ENCODE measurements at regions not wholly inside any gene's neighbourhood (a gene's known extent, or its start where the extent isn't known, plus 50 kb on each side); places are given as distances from the start of the nearest gene placed in this dataset.

GRCh38 chr12:22755629-22756028, 130.7 kb downstream of the ETNK1 start:
- Histone ChIP-seq H3K4me1 (ENCODE audit: control insufficient read depth in 4 of 4, insufficient read depth in 4 of 4, low read length in 3 of 4) (peaks cover 0 to 14% (median 9%) of the 10 kb centered on the region in 4 donors), H3K27me3 (ENCODE audit: control insufficient read depth in 4 of 4, insufficient read depth in 4 of 4, low read length in 3 of 4) (no peaks in the 10 kb centered on the region), H3K4me3 (ENCODE audit: low read depth in 1 of 3, low read length in 3 of 3) (no peak overlapping the region), H3K27ac (ENCODE audit: low read depth in 1 of 2, low read length in 2 of 2) (no peak overlapping the region), H3K9ac (ENCODE audit: low read depth in 1 of 2, low read length in 2 of 2) (no peak overlapping the region), H3K9me3 (ENCODE audit: control insufficient read depth in 4 of 4, low read length in 3 of 4) (no peaks in the 10 kb centered on the region), H3K36me3 (ENCODE audit: control insufficient read depth in 4 of 4, insufficient read depth in 3 of 4, low read depth in 1 of 4, low read length in 3 of 4) (no peaks in the 10 kb centered on the region)
- WGBS = 81% methylated on average over 1 of the region's 1 CpG
- DNase-seq (ENCODE audit: low spot score) = no peak
- TF ChIP-seq MAX (IDR thresholded peaks at IDR 0.05) (no peak), FOXA2 (IDR thresholded peaks at IDR 0.05) (no peak), RAD21 (IDR thresholded peaks at IDR 0.05) (no peak), RXRA (IDR thresholded peaks at IDR 0.05) (no peak), EGR1 (IDR thresholded peaks at IDR 0.05; ENCODE audit: low read depth in 2 of 2) (no peak), TAF1 (conservative IDR thresholded peaks at IDR 0.05) (no peak), JUND (IDR thresholded peaks at IDR 0.05) (no peak), NR2F2 (IDR thresholded peaks at IDR 0.05) (no peak), HNF4G (IDR thresholded peaks at IDR 0.05) (no peak), HNF4A (conservative IDR thresholded peaks at IDR 0.05) (no peak), CTCF (IDR thresholded peaks at IDR 0.05; ENCODE audit: low read depth, low read length, missing input control) (no peak)

GRCh38 chr12:22759769-22760674, 135.1 kb downstream of the ETNK1 start:
- DNase-seq (ENCODE audit: low spot score) = no peak
- Histone ChIP-seq H3K4me1 (ENCODE audit: control insufficient read depth in 4 of 4, insufficient read depth in 4 of 4, low read length in 3 of 4) (peaks cover 0 to 17% (median 10%) of the 10 kb centered on the region in 4 donors), H3K9me3 (ENCODE audit: control insufficient read depth in 4 of 4, low read length in 3 of 4) (no peaks in the 10 kb centered on the region), H3K36me3 (ENCODE audit: control insufficient read depth in 4 of 4, insufficient read depth in 3 of 4, low read depth in 1 of 4, low read length in 3 of 4) (no peaks in the 10 kb centered on the region), H3K9ac (ENCODE audit: low read depth in 1 of 2, low read length in 2 of 2) (no peak overlapping the region), H3K4me3 (ENCODE audit: low read depth in 1 of 3, low read length in 3 of 3) (no peak overlapping the region), H3K27ac (ENCODE audit: low read depth in 1 of 2, low read length in 2 of 2) (peak overlapping the region; percentile 32 to 48), H3K27me3 (ENCODE audit: control insufficient read depth in 4 of 4, insufficient read depth in 4 of 4, low read length in 3 of 4) (no peaks in the 10 kb centered on the region)
- TF ChIP-seq FOXA2 (IDR thresholded peaks at IDR 0.05) (peak; percentile 91), JUND (IDR thresholded peaks at IDR 0.05) (no peak), RXRA (IDR thresholded peaks at IDR 0.05) (peak in 1 of 2 donors; percentile 66), HNF4G (IDR thresholded peaks at IDR 0.05) (no peak), MAX (IDR thresholded peaks at IDR 0.05) (no peak), HNF4A (conservative IDR thresholded peaks at IDR 0.05) (peak; percentile 47 to 49), FOXA1 (IDR thresholded peaks at IDR 0.05) (peak; percentile 81), NR2F2 (IDR thresholded peaks at IDR 0.05) (peak; percentile 64), CTCF (IDR thresholded peaks at IDR 0.05; ENCODE audit: low read depth, low read length, missing input control) (no peak), EGR1 (IDR thresholded peaks at IDR 0.05; ENCODE audit: low read depth in 2 of 2) (no peak), SP1 (IDR thresholded peaks at IDR 0.05) (peak; percentile 75), ZBTB33 (IDR thresholded peaks at IDR 0.05) (no peak), ATF3 (IDR thresholded peaks at IDR 0.05) (peak; percentile 9), GABPA (IDR thresholded peaks at IDR 0.05 in 1 of 2, conservative IDR thresholded peaks at IDR 0.05 in 1 of 2) (no peak), RAD21 (IDR thresholded peaks at IDR 0.05) (peak; percentile 6 to 21), REST (IDR thresholded peaks at IDR 0.05) (no peak), YY1 (IDR thresholded peaks at IDR 0.05) (peak; percentile 43), TAF1 (conservative IDR thresholded peaks at IDR 0.05) (no peak)
- 39% methylated on average over 8 of the region's 8 CpGs for WGBS

Data from liver (tissue), 8 donors.